ENCODE measurements at regions not wholly inside any gene's neighbourhood (a gene's known extent, or its start where the extent isn't known, plus 50 kb on each side); places are given as distances from the start of the nearest gene placed in this dataset.

GRCh38 chr13:40429706-40430545, 236.5 kb downstream of the FOXO1 start:
- no peak for DNase-seq (ENCODE audit: low read depth)

GRCh38 chr13:40432018-40432978, 234.1 kb downstream of the FOXO1 start:
- DNase-seq (ENCODE audit: low read depth): no peak

- DNase-seq (ENCODE audit: low read depth): no peak
Observed at GRCh38 chr13:40433001-40433400, 233.4 kb downstream of the FOXO1 start.

- DNase-seq (ENCODE audit: low read depth): peak; percentile 20
Observed at GRCh38 chr13:40433577-40433976, 232.9 kb downstream of the FOXO1 start.

- DNase-seq (ENCODE audit: low read depth): no peak
Observed at GRCh38 chr13:40434516-40435397, 231.7 kb downstream of the FOXO1 start.

GRCh38 chr13:40438022-40438680, 228.3 kb downstream of the FOXO1 start:
- no peak for DNase-seq (ENCODE audit: low read depth)

- DNase-seq (ENCODE audit: low read depth): no peak
Observed at GRCh38 chr13:40438999-40439797, 227.2 kb downstream of the FOXO1 start.

GRCh38 chr13:40439928-40440327, 226.5 kb downstream of the FOXO1 start:
- no peak for DNase-seq (ENCODE audit: low read depth)

- DNase-seq (ENCODE audit: low read depth): no peak
Observed at GRCh38 chr13:40440990-40441820, 225.2 kb downstream of the FOXO1 start.

GRCh38 chr13:40442231-40442630, 224.2 kb downstream of the FOXO1 start:
- DNase-seq (ENCODE audit: low read depth): no peak

GRCh38 chr13:40442826-40443225, 223.6 kb downstream of the FOXO1 start:
- no peak for DNase-seq (ENCODE audit: low read depth)

- DNase-seq (ENCODE audit: low read depth): no peak
Observed at GRCh38 chr13:40444241-40444640, 222.2 kb downstream of the FOXO1 start.

- DNase-seq (ENCODE audit: low read depth): no peak
Observed at GRCh38 chr13:40445557-40445990, 220.9 kb downstream of the FOXO1 start.

- DNase-seq (ENCODE audit: low read depth): no peak
Observed at GRCh38 chr13:40446365-40446764, 220.1 kb downstream of the FOXO1 start.

- no peak for DNase-seq (ENCODE audit: low read depth)
Observed at GRCh38 chr13:40447857-40448256, 218.6 kb downstream of the FOXO1 start.

- no peak for DNase-seq (ENCODE audit: low read depth)
Observed at GRCh38 chr13:40452038-40452666, 214.3 kb downstream of the FOXO1 start.

GRCh38 chr13:40452741-40453334, 213.6 kb downstream of the FOXO1 start:
- no peak for DNase-seq (ENCODE audit: low read depth)

- DNase-seq (ENCODE audit: low read depth): no peak
Observed at GRCh38 chr13:40453351-40454021, 213.0 kb downstream of the FOXO1 start.
